Choroid plexus epithelial cell (primary cell): ENCODE measurements at regions not wholly inside any gene's neighbourhood (a gene's known extent, or its start where the extent isn't known, plus 50 kb on each side); places are given as distances from the start of the nearest gene placed in this dataset.
A peak's percentile ranks its signal among the peaks of the same experiment; 100 is the strongest.

Experiments
- DNase-seq: peaks from one replicate; pipeline ENCODE4 v3.0.0-alpha.2; 2010; ENCODE audit warnings: low read depth
- H3K4me3 ChIP-seq: 2 replicates; pipeline ENCODE4 v1.5.1; 2011; ENCODE audit warnings: low read depth, mild to moderate bottlenecking, control low read depth, low read length, moderate library complexity
- CTCF ChIP-seq: conservative IDR thresholded peaks from 2 replicates; pipeline ENCODE4 v1.5.1; 2011; ENCODE audit warnings: low read depth, mild to moderate bottlenecking, control low read depth, inconsistent platforms, low read length, moderate library complexity

- TF ChIP-seq CTCF: no peak
- no peak for DNase-seq
- no peak overlapping the region for H3K4me3 ChIP-seq
Measured at GRCh38 chr5:167793700-167794099, 497.7 kb upstream of the WWC1 start.

DNA sequence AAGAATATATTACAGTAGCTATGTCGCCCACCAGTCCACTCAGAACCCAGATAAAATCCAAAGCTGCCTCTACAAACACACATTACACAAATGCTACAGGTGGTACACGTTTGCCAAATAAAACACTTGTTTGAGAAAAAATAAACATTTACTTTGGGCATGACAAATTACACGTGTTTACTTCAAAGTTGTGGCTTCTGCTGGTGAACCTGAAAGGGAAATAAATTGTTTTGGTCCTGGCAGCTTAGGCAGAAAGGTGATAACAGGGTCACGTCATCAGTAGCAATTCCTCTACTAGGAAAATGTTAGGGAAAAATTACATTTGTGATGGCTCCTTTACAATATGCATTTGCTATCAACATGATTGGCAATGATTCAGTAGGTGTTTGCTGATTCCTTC lies 497.3 kb upstream of the WWC1 start:
- no peak overlapping the region for H3K4me3 ChIP-seq
- no peak for DNase-seq
- no peak for TF ChIP-seq CTCF

DNA sequence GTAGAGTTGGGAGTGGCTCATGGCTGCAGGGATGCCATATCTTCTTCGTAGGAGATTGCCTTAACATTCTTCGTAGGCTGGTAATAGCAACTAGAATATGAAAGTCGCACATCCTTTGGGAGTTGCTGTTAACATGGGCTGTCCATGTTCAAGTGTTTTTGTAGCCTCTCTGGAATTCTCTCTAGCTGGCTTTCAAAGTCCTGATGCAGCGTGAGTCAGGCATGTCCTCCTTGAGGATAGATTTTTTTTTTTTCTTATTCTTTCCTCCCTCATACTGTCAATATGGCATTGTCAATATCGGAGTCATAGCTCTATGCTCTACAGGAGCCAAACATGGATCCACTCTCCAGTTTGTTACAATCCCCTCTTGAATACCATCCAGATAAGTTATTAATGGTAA lies 494.8 kb upstream of the WWC1 start:
- no peak overlapping the region for H3K4me3 ChIP-seq
- DNase-seq: no peak
- TF ChIP-seq CTCF: no peak

- TF ChIP-seq CTCF: no peak
- H3K4me3 ChIP-seq: no peak overlapping the region
- DNase-seq: peak; percentile 41
Measured at GRCh38 chr5:167797933-167798332, 493.5 kb upstream of the WWC1 start.

GRCh38 chr5:167798448-167798847 lies 493.0 kb upstream of the WWC1 start:
- no peak overlapping the region for H3K4me3 ChIP-seq
- no peak for TF ChIP-seq CTCF
- no peak for DNase-seq

- DNase-seq: no peak
- TF ChIP-seq CTCF: no peak
- no peak overlapping the region for H3K4me3 ChIP-seq
Measured at GRCh38 chr5:167800427-167800826, 491.0 kb upstream of the WWC1 start.

DNA sequence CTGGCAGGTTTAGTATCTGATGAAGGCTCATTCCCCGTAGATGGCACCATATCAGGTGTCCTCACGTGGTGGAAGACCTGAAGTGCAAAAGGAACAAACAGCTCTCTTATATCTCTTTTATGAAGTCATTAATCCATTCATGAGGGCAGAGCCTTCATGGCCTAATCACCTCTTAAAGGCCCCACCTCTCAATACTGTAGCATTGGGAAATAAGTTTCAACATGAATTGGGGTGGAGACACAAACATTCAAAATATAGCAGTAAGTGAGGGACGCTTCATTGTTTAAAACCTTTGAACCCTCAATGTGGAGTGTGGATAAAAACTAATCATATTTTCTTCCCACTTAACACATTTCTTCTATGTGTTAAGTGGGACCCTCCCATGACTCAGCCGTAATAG lies 489.4 kb upstream of the WWC1 start:
- no peak overlapping the region for H3K4me3 ChIP-seq
- no peak for TF ChIP-seq CTCF

More for the DNA sequence above, 489.4 kb upstream of the WWC1 start:
- no peak for DNase-seq
